Keratinocyte (primary cell): ENCODE measurements at regions not wholly inside any gene's neighbourhood (a gene's known extent, or its start where the extent isn't known, plus 50 kb on each side); places are given as distances from the start of the nearest gene placed in this dataset.

Experiments used
- DNase-seq: peaks from one replicate; pipeline ENCODE4 v3.0.0-alpha.2; 2011; ENCODE audit warnings: low read depth, missing footprints, low spot score
- FAIRE-seq: peaks from 2 replicates; lab custom pipeline; 2011; peaks lifted over from hg19 to GRCh38; lab: Jason Lieb, UNC
- H2AFZ ChIP-seq: 2 replicates; pipeline ENCODE4 v1.6.0; 2012; ENCODE audit warnings: low read length, control low read depth, inconsistent platforms; ENCODE audit not compliant: control insufficient read depth
- H3K27ac ChIP-seq: 2 replicates; pipeline ENCODE4 v1.5.1; 2011; ENCODE audit warnings: low read length; ENCODE audit not compliant: control insufficient read depth, insufficient read depth
- H3K27me3 ChIP-seq: 3 replicates; pipeline ENCODE4 v1.6.0; 2011; ENCODE audit warnings: low read length; ENCODE audit not compliant: control insufficient read depth, insufficient read depth; ENCODE audit errors: extremely low read depth
- H3K36me3 ChIP-seq, 2 experiments: 2 replicates in 1 of 2; 3 replicates in 1 of 2; pipeline ENCODE4 v1.5.1; 2011; ENCODE audit warnings: low read length in 2 of 2, mild to moderate bottlenecking in 1 of 2; ENCODE audit not compliant: control insufficient read depth in 2 of 2, insufficient read depth in 2 of 2; ENCODE audit errors: extremely low read depth in 1 of 2
- H3K4me1 ChIP-seq: 3 replicates; pipeline ENCODE4 v1.5.1; 2011; ENCODE audit warnings: low read length; ENCODE audit not compliant: control insufficient read depth, insufficient read depth; ENCODE audit errors: extremely low read depth
- H3K4me2 ChIP-seq: 3 replicates; pipeline ENCODE4 v1.6.0; 2011; ENCODE audit warnings: low read depth, low read length; ENCODE audit not compliant: control insufficient read depth, insufficient read depth; ENCODE audit errors: extremely low read depth
- H3K4me3 ChIP-seq, 3 experiments: fragments of 200-600 bp in 1 of 3; sonication (generic) in 1 of 3; 2 replicates in 2 of 3; 3 replicates in 1 of 3; pipeline ENCODE4 v1.5.1; 2011 to 2016; ENCODE audit warnings: low read length in 3 of 3, mild to moderate bottlenecking in 3 of 3, control low read depth in 2 of 3, inconsistent platforms in 1 of 3, low read depth in 1 of 3, mixed read lengths in 1 of 3, mixed run types in 1 of 3, moderate library complexity in 1 of 3; ENCODE audit not compliant: control insufficient read depth in 2 of 3, insufficient read depth in 2 of 3; ENCODE audit errors: extremely low read depth in 1 of 3
- H3K79me2 ChIP-seq: 2 replicates; pipeline ENCODE4 v1.6.0; 2012; ENCODE audit warnings: low read length; ENCODE audit not compliant: control insufficient read depth, insufficient read depth
- H3K9ac ChIP-seq: 3 replicates; pipeline ENCODE4 v1.6.0; 2011; ENCODE audit warnings: low read length; ENCODE audit not compliant: control insufficient read depth, insufficient read depth; ENCODE audit errors: extremely low read depth
- H3K9me1 ChIP-seq: 3 replicates; pipeline ENCODE4 v1.6.0; 2011; ENCODE audit warnings: low read length; ENCODE audit not compliant: control insufficient read depth, insufficient read depth; ENCODE audit errors: extremely low read depth
- H3K9me3 ChIP-seq: 2 replicates; pipeline ENCODE4 v1.5.1; 2012; ENCODE audit warnings: low read depth, low read length; ENCODE audit not compliant: control insufficient read depth
- H4K20me1 ChIP-seq: 3 replicates; pipeline ENCODE4 v1.6.0; 2011; ENCODE audit warnings: low read length; ENCODE audit not compliant: control insufficient read depth, insufficient read depth; ENCODE audit errors: extremely low read depth
- CTCF ChIP-seq, 3 experiments: IDR thresholded peaks in 1 of 3; conservative IDR thresholded peaks in 1 of 3; optimal IDR thresholded peaks in 1 of 3; 2 replicates in 2 of 3; 3 replicates in 1 of 3; pipeline versions ENCODE3 to v1.5.1; 2011; ENCODE audit warnings: low read length in 3 of 3, mild to moderate bottlenecking in 3 of 3, moderate library complexity in 2 of 3, control low read depth in 1 of 3, inconsistent platforms in 1 of 3; ENCODE audit not compliant: insufficient read depth in 2 of 3; ENCODE audit errors: extremely low read depth in 1 of 3
- EZH2 ChIP-seq: IDR thresholded peaks from one replicate; pipeline ENCODE4 v1.6.1; 2012; ENCODE audit warnings: inconsistent platforms, mild to moderate bottlenecking, low read length, moderate library complexity
- dilution Hi-C: fragments of 300-500 bp; cut with MboI; formaldehyde crosslinking; loops from one replicate; pipeline ENCODE4 v1.7.0; 2020; ENCODE audit warnings: low sequenced_read_pairs; ENCODE audit not compliant: extremely low pct_ligation_motif_present

DNA sequence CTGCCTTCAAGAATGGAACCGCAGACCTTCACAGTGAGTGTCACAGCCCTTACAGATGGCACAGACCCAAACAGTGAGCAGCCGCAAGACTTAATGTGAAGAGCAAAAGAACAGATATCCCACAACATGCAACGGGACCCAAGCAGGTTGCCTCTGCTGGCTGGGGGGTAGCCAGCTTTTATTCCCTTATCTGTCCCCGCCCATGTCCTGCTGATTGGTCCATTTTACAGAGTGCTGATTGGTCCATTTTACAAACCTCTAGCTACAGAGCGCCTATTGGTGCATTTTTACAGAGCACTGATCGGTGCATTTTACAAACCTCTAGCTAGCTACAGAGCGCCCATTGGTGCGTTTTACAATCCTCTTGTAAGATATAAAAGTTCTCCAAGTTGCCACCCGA, 102.0 kb upstream of the IGF1R start:
- dilution Hi-C loops = no loop called here
- Histone ChIP-seq H3K4me1 (peaks cover 7% of the 10 kb centered on the region), H3K4me3 (no peak overlapping the region), H3K36me3 (no peaks in the 10 kb centered on the region), H3K4me2 (no peak overlapping the region), H2AFZ (no peak overlapping the region), H4K20me1 (no peaks in the 10 kb centered on the region), H3K9ac (no peak overlapping the region), H3K27ac (no peak overlapping the region), H3K9me3 (no peaks in the 10 kb centered on the region), H3K79me2 (no peaks in the 10 kb centered on the region), H3K27me3 (no peaks in the 10 kb centered on the region), H3K9me1 (no peaks in the 10 kb centered on the region)
- no peak for DNase-seq
- TF ChIP-seq CTCF (optimal IDR thresholded peaks at IDR 0.05 in 1 of 3, IDR thresholded peaks at IDR 0.05 in 1 of 3, conservative IDR thresholded peaks at IDR 0.05 in 1 of 3; ENCODE audit: extremely low read depth in 1 of 3, insufficient read depth in 2 of 3, low read length in 3 of 3) (no peak), EZH2 (no peak)
- no peak for FAIRE-seq

- Histone ChIP-seq H3K9me1 (no peaks in the 10 kb centered on the region), H3K27ac (no peak overlapping the region), H4K20me1 (no peaks in the 10 kb centered on the region), H3K4me1 (peaks cover 7% of the 10 kb centered on the region), H3K36me3 (no peaks in the 10 kb centered on the region), H3K79me2 (no peaks in the 10 kb centered on the region), H3K9me3 (no peaks in the 10 kb centered on the region), H3K4me2 (peak overlapping the region; percentile 94), H3K4me3 (no peak overlapping the region), H3K9ac (no peak overlapping the region), H3K27me3 (no peaks in the 10 kb centered on the region), H2AFZ (no peak overlapping the region)
- dilution Hi-C loops = no loop called here
- FAIRE-seq = no peak
- TF ChIP-seq EZH2 = no peak
- TF ChIP-seq CTCF (optimal IDR thresholded peaks at IDR 0.05 in 1 of 3, IDR thresholded peaks at IDR 0.05 in 1 of 3, conservative IDR thresholded peaks at IDR 0.05 in 1 of 3; ENCODE audit: extremely low read depth in 1 of 3, insufficient read depth in 2 of 3, low read length in 3 of 3) = no peak
- no peak for DNase-seq
Observed at GRCh38 chr15:98547275-98547674, 101.1 kb upstream of the IGF1R start.
